ENCODE measurements at regions not wholly inside any gene's neighbourhood (a gene's known extent, or its start where the extent isn't known, plus 50 kb on each side); places are given as distances from the start of the nearest gene placed in this dataset.

GRCh38 chr5:1731091-1731639 lies 68.5 kb downstream of the MRPL36 start:
- Histone ChIP-seq H3K9me3 (replicated peaks in 1 of 2; ENCODE audit: control insufficient read depth in 1 of 2, insufficient read depth in 1 of 2, low read length in 2 of 2) (no peaks in the 10 kb centered on the region), H3K27me3 (ENCODE audit: control insufficient read depth in 2 of 2, insufficient read depth in 2 of 2, low read length in 2 of 2) (no peaks in the 10 kb centered on the region), H3K4me2 (replicated peaks; ENCODE audit: extremely low read depth, low read length, poor library complexity, severe bottlenecking) (no peak overlapping the region), H3K79me2 (ENCODE audit: insufficient read depth, low read length) (no peaks in the 10 kb centered on the region), H3K9ac (ENCODE audit: insufficient read depth, low read length, poor library complexity, severe bottlenecking) (no peak overlapping the region), H3K36me3 (replicated peaks in 1 of 2; ENCODE audit: control insufficient read depth in 1 of 2, insufficient read depth in 2 of 2, low read length in 2 of 2) (no peaks in the 10 kb centered on the region), H3K4me1 (ENCODE audit: control insufficient read depth in 1 of 2, insufficient read depth in 2 of 2, low read length in 2 of 2) (no peaks in the 10 kb centered on the region), H3K27ac (ENCODE audit: low read depth in 1 of 2, low read length in 2 of 2) (no peak overlapping the region), H4K20me1 (ENCODE audit: insufficient read depth, low read length) (no peaks in the 10 kb centered on the region), H3K4me3 (replicated peaks in 1 of 3; ENCODE audit: low read depth in 2 of 3, low read length in 3 of 3) (no peak overlapping the region), H2AFZ (ENCODE audit: insufficient read depth, low read depth, low read length, poor library complexity, severe bottlenecking) (no peak overlapping the region)
- Mint-ChIP-seq H3K27ac (no peak overlapping the region), H3K9me3 (no peaks in the 10 kb centered on the region), H3K4me3 (no peak overlapping the region), H3K27me3 (ENCODE audit: low read depth in 3 of 3) (peaks cover 4 to 13% (median 5%) of the 10 kb centered on the region in 3 donors), H3K36me3 (no peaks in the 10 kb centered on the region), H3K4me1 (no peaks in the 10 kb centered on the region)
- 87% methylated on average over 5 of the region's 11 CpGs for WGBS (ENCODE audit: insufficient coverage)
- DNase-seq = no peak
- TF ChIP-seq CTCF (IDR thresholded peaks at IDR 0.05) = no peak
- intact Hi-C loops (cut with micrococcal nuclease) = no loop called here

GRCh38 chr5:1730487-1730847 lies 69.2 kb downstream of the MRPL36 start:
- Histone ChIP-seq H3K9me3 (replicated peaks in 1 of 2; ENCODE audit: control insufficient read depth in 1 of 2, insufficient read depth in 1 of 2, low read length in 2 of 2) (no peaks in the 10 kb centered on the region), H3K9ac (ENCODE audit: insufficient read depth, low read length, poor library complexity, severe bottlenecking) (no peak overlapping the region), H3K27me3 (ENCODE audit: control insufficient read depth in 2 of 2, insufficient read depth in 2 of 2, low read length in 2 of 2) (peaks cover 0 to 3% of the 10 kb centered on the region in 2 donors), H3K79me2 (ENCODE audit: insufficient read depth, low read length) (no peaks in the 10 kb centered on the region), H3K36me3 (replicated peaks in 1 of 2; ENCODE audit: control insufficient read depth in 1 of 2, insufficient read depth in 2 of 2, low read length in 2 of 2) (no peaks in the 10 kb centered on the region), H3K4me1 (ENCODE audit: control insufficient read depth in 1 of 2, insufficient read depth in 2 of 2, low read length in 2 of 2) (no peaks in the 10 kb centered on the region), H3K4me2 (replicated peaks; ENCODE audit: extremely low read depth, low read length, poor library complexity, severe bottlenecking) (no peak overlapping the region), H3K27ac (ENCODE audit: low read depth in 1 of 2, low read length in 2 of 2) (no peak overlapping the region), H2AFZ (ENCODE audit: insufficient read depth, low read depth, low read length, poor library complexity, severe bottlenecking) (no peak overlapping the region), H3K4me3 (replicated peaks in 1 of 3; ENCODE audit: low read depth in 2 of 3, low read length in 3 of 3) (no peak overlapping the region), H4K20me1 (ENCODE audit: insufficient read depth, low read length) (no peaks in the 10 kb centered on the region)
- Mint-ChIP-seq H3K4me1 (no peaks in the 10 kb centered on the region), H3K36me3 (no peaks in the 10 kb centered on the region), H3K27me3 (ENCODE audit: low read depth in 3 of 3) (peaks cover 8 to 20% (median 11%) of the 10 kb centered on the region in 3 donors), H3K9me3 (no peaks in the 10 kb centered on the region), H3K27ac (no peak overlapping the region), H3K4me3 (no peak overlapping the region)
- WGBS (ENCODE audit: insufficient coverage) = 67% methylated on average over 7 of the region's 7 CpGs
- no peak for DNase-seq
- TF ChIP-seq CTCF (IDR thresholded peaks at IDR 0.05) = no peak
- intact Hi-C loops (cut with micrococcal nuclease) = no loop called here

Measured in CD14-positive monocyte (primary cell).